NT2/D1 (cell line): ENCODE measurements at regions not wholly inside any gene's neighbourhood (a gene's known extent, or its start where the extent isn't known, plus 50 kb on each side); places are given as distances from the start of the nearest gene placed in this dataset.

Experiments used
- DNase-seq: peaks from one replicate; pipeline ENCODE4 v3.0.0-alpha.2; 2011; ENCODE audit warnings: low read depth, low spot score
- H3K27me3 ChIP-seq: 2 replicates; pipeline ENCODE4 v1.6.0; 2011; ENCODE audit warnings: mild to moderate bottlenecking; ENCODE audit not compliant: insufficient read length, insufficient read depth
- H3K36me3 ChIP-seq: 2 replicates; pipeline ENCODE4 v1.6.1; 2011; ENCODE audit warnings: mild to moderate bottlenecking, low read length, mixed read lengths; ENCODE audit not compliant: insufficient read depth, insufficient read length
- H3K4me1 ChIP-seq: 2 replicates; pipeline ENCODE4 v1.5.1; 2011; ENCODE audit not compliant: insufficient read depth, insufficient read length
- H3K4me3 ChIP-seq: 2 replicates; pipeline ENCODE4 v1.5.1; 2011; ENCODE audit warnings: low read depth; ENCODE audit not compliant: insufficient read length
- H3K9ac ChIP-seq: 2 replicates; pipeline ENCODE4 v1.6.0; 2011; ENCODE audit warnings: low read depth; ENCODE audit not compliant: insufficient read length
- H3K9me3 ChIP-seq: 2 replicates; pipeline ENCODE4 v1.5.1; 2011; ENCODE audit warnings: mild to moderate bottlenecking, low read length; ENCODE audit not compliant: insufficient read depth
- SUZ12 ChIP-seq: IDR thresholded peaks from 2 replicates; pipeline ENCODE4 v1.6.1; 2011; ENCODE audit not compliant: insufficient read length, insufficient read depth; ENCODE audit errors: extremely low read depth
- YY1 ChIP-seq: IDR thresholded peaks from 2 replicates; pipeline ENCODE4 v1.6.1; 2011; ENCODE audit not compliant: insufficient read length, insufficient read depth
- ZNF274 ChIP-seq: IDR thresholded peaks from 2 replicates; pipeline ENCODE4 v1.6.1; 2011; ENCODE audit warnings: mild to moderate bottlenecking, low read depth, low read length

DNA sequence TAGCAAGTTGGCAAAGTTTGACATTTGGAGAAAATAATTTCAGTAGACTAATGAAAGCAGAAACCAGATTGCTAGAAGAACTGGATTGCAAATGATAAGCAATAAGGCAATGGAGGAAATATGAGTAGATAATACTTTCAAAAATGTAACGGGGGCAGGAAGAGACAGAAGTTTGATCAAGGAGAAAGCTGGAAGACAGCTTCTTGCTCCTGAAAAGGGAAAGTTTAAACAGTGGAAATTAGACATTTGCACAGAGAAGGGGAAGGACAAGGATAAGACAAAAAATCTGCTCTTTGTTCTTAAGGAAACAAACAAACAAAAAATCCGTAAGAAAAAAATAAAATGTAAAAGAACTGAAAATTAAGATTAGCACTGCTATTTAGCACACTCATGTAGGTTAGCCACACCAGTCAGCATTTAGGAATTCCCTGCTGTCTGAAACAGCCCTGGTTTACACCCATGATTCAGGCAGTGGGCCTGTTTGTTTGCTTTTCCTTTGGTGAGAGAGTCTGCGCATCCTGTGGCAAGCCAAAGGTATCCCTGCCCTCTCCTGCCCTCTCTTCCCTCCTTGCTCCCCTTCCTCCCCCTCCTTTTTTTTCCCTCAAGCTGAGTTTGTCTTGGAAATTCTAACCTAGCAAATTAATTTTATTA is 104.3 kb upstream of the CAV2 start:
- H3K4me1 ChIP-seq: no peaks in the 10 kb centered on the region
- H3K9ac ChIP-seq: no peak overlapping the region
- DNase-seq: no peak
- no peaks in the 10 kb centered on the region for H3K27me3 ChIP-seq
- H3K4me3 ChIP-seq: no peak overlapping the region
- no peaks in the 10 kb centered on the region for H3K36me3 ChIP-seq
- no peaks in the 10 kb centered on the region for H3K9me3 ChIP-seq
- TF ChIP-seq YY1 (no peak), ZNF274 (no peak), SUZ12 (no peak)

DNA sequence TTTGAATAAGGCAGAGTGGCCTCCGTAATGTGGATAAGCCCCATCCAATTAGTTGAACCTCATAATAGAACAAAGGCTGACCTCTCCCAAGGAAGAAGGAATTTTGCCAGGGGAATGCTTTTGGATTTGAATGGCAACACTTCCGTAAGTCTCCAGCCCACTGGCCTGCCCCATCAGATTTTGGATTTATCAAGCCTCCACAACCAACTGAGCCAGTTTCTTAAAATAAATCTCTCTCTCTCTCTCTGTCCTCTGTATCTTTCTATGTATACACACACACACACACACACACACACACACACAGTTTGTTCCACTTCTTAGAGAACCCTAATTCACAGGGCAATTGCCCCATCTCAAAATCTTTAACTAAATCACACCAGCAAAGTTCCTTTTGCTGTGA is 100.9 kb upstream of the CAV2 start:
- TF ChIP-seq SUZ12 (no peak), ZNF274 (no peak), YY1 (no peak)
- Histone ChIP-seq H3K4me3 (no peak overlapping the region), H3K27me3 (no peaks in the 10 kb centered on the region), H3K9ac (no peak overlapping the region), H3K4me1 (no peaks in the 10 kb centered on the region), H3K36me3 (no peaks in the 10 kb centered on the region), H3K9me3 (no peaks in the 10 kb centered on the region)
- DNase-seq: no peak

DNA sequence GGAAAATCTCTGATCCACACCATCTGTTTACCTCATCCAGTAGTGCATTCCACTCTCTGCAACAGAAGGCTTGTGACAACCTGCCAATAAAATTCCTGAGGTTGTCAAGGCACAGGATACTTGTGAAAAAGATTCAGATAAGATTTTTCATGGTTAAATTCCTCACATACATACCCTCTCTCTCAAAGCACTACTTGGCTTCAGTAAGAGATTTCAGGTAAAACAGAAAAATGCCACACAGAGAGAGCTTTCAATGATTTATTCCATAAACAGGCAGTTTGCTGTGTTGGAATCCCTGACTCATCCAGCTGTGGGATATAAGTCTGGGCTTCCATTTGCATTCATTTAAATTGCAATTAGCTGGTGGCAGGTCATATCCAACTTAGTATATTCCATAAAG is 99.7 kb upstream of the CAV2 start:
- Histone ChIP-seq H3K36me3 (no peaks in the 10 kb centered on the region), H3K9ac (no peak overlapping the region), H3K4me3 (no peak overlapping the region), H3K9me3 (no peaks in the 10 kb centered on the region), H3K27me3 (no peaks in the 10 kb centered on the region), H3K4me1 (no peaks in the 10 kb centered on the region)
- TF ChIP-seq YY1 (no peak), ZNF274 (no peak)
- no peak for DNase-seq

DNA sequence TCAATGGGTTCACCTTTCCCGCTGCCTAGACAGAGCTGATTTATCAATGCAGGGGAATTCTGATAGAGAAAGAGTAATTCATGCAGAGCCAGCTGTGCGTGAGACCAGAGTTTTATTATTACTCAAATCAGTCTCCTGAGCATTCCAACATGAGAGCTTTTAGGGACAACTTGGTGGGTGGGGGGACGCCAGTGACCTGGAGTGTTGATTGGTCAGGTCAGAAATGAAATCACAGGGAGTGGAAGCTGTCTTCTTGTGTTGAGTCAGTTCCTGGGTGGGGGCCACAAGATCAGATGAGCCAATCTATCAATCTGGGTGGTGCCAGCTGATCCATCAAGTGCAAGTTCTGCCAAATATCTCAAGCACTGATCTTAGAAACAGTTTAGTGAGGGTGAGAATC is 99.0 kb upstream of the CAV2 start:
- no peak for TF ChIP-seq ZNF274
- no peak for TF ChIP-seq SUZ12
- TF ChIP-seq YY1: no peak
- no peak overlapping the region for H3K4me3 ChIP-seq
- H3K9me3 ChIP-seq: no peaks in the 10 kb centered on the region
- no peak overlapping the region for H3K9ac ChIP-seq
- H3K36me3 ChIP-seq: no peaks in the 10 kb centered on the region
- H3K27me3 ChIP-seq: no peaks in the 10 kb centered on the region
- no peak for DNase-seq
- H3K4me1 ChIP-seq: no peaks in the 10 kb centered on the region

DNA sequence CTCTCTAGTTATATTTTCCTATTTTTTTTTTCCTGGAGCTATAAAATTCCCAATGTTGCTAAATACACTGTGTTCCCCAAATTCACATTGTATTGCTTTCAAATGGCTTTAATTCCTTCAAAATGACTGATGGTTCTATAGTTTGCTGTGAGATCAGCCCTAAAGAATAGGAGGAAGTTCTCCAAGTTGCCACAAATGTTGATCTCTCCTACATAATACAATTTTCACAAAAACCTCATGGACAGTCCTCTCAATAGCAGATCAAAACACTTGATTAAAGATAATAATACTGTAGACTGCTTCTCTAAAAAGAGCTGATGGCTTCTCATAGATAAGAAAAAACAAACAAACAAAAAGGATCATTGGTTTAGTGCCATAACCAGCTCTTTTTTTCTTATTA is 97.8 kb upstream of the CAV2 start:
- Histone ChIP-seq H3K9me3 (no peaks in the 10 kb centered on the region), H3K36me3 (no peaks in the 10 kb centered on the region), H3K9ac (no peak overlapping the region), H3K27me3 (no peaks in the 10 kb centered on the region), H3K4me1 (no peaks in the 10 kb centered on the region), H3K4me3 (no peak overlapping the region)
- no peak for DNase-seq
- no peak for TF ChIP-seq YY1
- TF ChIP-seq ZNF274: no peak
- TF ChIP-seq SUZ12: no peak

DNA sequence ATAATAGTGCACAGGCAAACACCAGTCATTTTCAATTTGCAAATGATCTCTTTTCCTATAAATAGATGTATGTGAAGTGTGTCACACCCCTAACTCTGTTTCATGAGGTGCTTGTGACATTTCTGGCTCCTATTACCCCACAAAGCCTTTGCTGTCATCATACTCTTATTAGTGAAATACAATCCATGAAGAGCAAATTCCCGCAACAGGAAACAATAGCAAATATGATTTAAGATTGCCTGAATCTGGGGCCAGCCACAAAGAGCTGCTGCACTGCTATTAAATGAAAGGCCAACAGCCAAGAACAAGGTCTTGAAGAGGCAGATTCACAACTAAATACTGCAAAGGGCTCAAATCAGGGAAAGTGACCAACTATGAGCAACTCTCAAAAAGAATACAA is 96.3 kb upstream of the CAV2 start:
- Histone ChIP-seq H3K9ac (no peak overlapping the region), H3K27me3 (no peaks in the 10 kb centered on the region), H3K4me3 (no peak overlapping the region), H3K9me3 (no peaks in the 10 kb centered on the region), H3K36me3 (no peaks in the 10 kb centered on the region), H3K4me1 (no peaks in the 10 kb centered on the region)
- TF ChIP-seq YY1 (no peak), ZNF274 (no peak), SUZ12 (no peak)
- DNase-seq: no peak

DNA sequence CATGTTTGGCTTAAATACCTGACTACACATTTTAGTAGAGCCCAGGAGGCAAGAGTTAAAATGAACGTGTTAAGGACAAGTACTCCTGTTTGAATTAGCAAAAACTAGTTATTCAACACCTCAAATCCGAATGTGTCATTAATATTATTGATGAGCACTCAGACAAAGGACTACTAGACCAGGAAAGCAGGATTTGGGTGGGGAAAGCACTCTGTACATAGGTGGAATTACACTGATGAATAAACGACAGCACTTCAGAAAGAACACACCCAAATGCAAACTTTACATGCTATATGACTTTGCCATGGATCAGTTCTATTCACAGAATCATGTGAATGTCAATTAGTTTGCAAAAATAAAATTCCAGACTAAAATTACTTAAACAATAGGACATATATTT is 95.1 kb upstream of the CAV2 start:
- H3K9me3 ChIP-seq: no peaks in the 10 kb centered on the region
- H3K9ac ChIP-seq: no peak overlapping the region
- no peaks in the 10 kb centered on the region for H3K36me3 ChIP-seq
- TF ChIP-seq ZNF274 (no peak), SUZ12 (no peak), YY1 (no peak)
- no peak overlapping the region for H3K4me3 ChIP-seq
- DNase-seq: no peak
- H3K27me3 ChIP-seq: no peaks in the 10 kb centered on the region
- no peaks in the 10 kb centered on the region for H3K4me1 ChIP-seq

DNA sequence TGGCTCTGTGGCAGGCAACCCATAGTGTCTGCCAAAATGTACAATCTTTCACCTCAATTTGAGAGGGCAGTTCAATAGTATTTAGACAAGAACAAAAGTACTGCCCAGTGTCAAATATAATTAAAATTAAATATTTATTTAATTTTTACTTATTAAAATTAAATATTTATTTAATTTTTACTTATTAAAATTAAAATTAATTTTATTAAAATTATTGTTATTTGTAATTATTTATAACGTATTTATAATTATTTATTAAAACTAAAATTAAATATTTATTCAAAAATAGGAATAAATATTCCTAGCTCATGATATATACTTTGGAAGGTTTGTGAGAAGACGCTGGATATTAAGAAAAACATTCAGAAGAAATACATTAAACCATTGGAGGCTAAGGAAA is 93.7 kb upstream of the CAV2 start:
- no peak overlapping the region for H3K9ac ChIP-seq
- H3K9me3 ChIP-seq: no peaks in the 10 kb centered on the region
- DNase-seq: no peak
- H3K36me3 ChIP-seq: no peaks in the 10 kb centered on the region
- no peak overlapping the region for H3K4me3 ChIP-seq
- no peaks in the 10 kb centered on the region for H3K27me3 ChIP-seq
- H3K4me1 ChIP-seq: no peaks in the 10 kb centered on the region
- no peak for TF ChIP-seq ZNF274
- TF ChIP-seq SUZ12: no peak
- TF ChIP-seq YY1: no peak
